Dermis blood vessel endothelial cell (primary cell): ENCODE measurements at regions not wholly inside any gene's neighbourhood (a gene's known extent, or its start where the extent isn't known, plus 50 kb on each side); places are given as distances from the start of the nearest gene placed in this dataset.
"Not testable (repeated sequence)": the region's sequence is repeated elsewhere in the genome, so short reads cannot be mapped to it uniquely, and the experiment has no call there.

ENCODE experiments used
- DNase-seq: peaks from one replicate; pipeline ENCODE4 v3.0.0; 2010

GRCh38 chr10:8825611-8826010, 771.1 kb downstream of the GATA3 start:
- no peak for DNase-seq

DNA sequence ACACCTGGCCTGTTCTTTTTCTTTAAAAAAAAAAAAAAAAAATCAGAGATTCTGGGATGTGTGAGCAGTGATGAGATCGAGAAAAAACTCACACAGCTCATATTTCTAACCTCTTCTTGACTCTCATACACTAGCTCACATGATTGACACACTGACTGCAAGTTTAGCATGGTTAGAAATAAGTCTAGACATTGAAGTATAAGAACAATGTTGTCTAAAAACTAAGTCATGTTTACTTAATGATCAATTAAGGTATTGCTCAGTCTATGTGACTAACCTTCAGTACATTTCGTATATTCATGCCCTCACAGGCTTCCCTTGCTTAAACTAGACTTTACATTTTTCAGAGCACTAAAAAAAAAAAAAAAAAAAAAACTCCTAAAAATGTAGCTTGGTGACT, 775.1 kb downstream of the GATA3 start:
- DNase-seq = no peak

DNA sequence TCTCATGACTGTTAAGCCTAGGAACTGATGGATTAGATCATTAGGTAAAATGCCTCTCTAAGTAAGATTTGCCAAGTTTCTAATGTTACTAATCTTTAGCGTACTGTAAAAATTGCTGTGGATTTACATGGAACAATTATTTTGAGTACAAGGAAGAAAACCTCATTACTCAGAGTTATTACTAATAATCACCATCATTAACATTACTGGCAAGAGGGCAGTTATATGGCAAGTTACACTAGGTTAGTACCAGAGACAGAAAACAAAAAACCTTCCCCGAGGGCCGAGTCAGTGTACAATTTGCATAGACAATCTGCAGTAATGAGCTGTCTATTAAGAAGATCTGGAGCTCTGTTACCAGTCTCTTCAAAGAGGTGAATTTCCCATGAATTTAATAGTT, 775.6 kb downstream of the GATA3 start:
- no peak for DNase-seq

GRCh38 chr10:8830876-8831275, 776.4 kb downstream of the GATA3 start:
- no peak for DNase-seq

DNA sequence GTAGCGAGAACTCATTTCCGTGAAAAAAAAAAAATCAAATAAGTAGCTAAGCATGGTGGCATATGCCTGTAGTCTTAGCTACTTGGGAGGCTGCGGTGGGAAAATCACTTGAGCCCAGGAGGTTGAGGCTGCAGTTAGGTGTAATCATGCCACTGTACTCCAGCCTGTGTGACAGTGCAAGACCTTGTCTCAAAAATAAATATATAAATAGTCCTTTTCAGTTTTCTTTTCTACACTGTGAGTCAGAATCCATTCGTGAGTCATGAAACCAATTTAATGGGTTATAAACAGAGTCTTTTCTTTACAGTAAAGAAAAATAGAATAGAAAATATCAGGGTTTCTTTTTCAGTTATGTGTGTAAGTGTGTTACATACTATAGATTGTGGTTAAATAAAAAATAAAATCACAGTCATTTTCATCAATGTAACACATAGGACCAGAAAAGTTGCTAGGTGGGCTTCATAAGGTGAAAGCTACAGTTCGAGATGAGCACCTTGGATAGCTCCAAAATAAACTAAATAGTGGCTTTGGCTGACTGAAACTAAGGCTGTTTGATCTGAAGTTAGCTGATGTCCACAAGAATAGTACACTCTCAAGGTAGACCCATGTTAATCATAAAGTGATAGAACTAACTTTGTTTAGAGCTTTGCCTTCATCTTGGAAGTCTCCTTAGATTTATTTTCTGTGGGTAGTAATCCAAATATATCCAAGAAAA, 781.1 kb downstream of the GATA3 start:
- DNase-seq = no peak

DNA sequence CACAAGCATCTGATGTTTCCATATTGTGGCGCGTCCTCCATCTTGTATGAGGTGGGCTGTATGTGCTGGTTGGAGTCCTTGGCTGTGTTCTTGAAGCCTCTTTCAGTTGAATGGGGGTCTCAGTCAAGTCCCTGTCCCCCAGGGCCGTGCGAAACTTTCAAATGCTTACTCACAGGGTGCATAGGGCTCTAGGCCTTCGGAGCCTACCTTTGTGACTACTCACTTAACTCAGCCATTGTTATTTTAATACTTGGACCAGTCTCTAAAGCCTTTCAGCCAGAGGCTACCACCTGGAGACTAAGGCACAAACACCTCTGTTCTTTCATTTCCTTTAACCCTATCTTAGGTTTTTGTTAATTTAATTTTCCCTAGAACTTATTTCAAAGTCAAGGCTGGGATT, 785.9 kb downstream of the GATA3 start:
- DNase-seq = no peak

GRCh38 chr10:8844141-8844540, 789.7 kb downstream of the GATA3 start:
- no peak for DNase-seq

GRCh38 chr10:8852546-8852945, 798.1 kb downstream of the GATA3 start:
- DNase-seq = no peak

DNA sequence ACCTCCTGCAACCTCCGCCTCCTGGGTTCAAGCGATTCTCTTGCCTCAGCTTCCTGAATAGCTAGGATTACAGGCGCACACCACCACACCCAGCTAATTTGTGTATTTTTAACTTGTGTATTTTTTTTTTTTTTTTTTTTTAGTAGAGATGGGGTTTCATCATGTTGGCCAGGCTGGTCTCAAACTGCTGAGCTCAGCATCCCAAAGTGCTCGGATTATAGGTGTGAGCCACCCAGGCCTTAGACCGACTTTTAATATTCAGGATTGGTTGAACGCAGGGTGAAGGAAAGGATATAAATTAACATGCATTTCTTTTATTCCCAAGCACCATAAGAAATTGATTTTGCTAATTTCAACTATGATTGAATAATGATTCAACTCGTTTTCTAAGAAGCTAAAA, 798.6 kb downstream of the GATA3 start:
- DNase-seq = no peak

GRCh38 chr10:8868924-8869323, 814.4 kb downstream of the GATA3 start:
- not testable (repeated sequence) for DNase-seq

DNA sequence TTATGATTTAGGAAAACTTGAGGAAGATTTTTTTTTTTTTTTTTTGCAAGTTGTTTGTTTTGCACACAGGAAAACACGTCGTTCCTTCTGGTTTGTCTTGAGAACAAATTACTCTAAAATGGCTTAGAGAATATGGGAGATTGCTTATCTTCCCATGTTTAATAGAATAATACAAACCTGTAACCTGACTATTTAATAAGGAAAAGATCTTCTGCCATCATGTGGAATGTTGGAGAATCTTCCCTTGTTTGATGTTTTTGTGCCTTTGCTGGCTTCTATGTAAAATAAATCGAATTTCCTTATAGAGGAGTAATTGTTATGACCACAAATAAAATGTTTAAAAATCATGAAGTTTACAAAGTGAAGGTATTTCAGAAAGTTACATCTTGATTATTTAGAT, 818.8 kb downstream of the GATA3 start:
- no peak for DNase-seq

GRCh38 chr10:8874268-8874667, 819.8 kb downstream of the GATA3 start:
- no peak for DNase-seq

GRCh38 chr10:8874972-8875371, 820.5 kb downstream of the GATA3 start:
- no peak for DNase-seq

DNA sequence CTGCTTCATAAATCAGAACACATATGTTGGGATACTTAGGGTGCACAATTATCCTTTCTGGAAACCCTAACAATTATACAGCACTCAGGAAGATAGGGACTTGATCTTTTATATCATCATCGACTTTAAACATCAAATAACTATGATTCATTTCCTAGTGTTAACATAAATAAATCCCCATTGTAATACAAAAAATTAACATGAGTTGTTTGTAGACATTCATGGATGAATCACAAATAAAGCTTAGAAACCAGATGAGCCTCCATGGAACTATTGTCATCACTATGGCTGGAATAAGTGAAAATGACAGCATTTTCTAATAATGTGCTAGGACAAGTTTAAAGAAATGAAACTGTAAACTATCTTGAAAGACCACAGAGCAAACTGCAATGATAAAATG, 821.7 kb downstream of the GATA3 start:
- no peak for DNase-seq

DNA sequence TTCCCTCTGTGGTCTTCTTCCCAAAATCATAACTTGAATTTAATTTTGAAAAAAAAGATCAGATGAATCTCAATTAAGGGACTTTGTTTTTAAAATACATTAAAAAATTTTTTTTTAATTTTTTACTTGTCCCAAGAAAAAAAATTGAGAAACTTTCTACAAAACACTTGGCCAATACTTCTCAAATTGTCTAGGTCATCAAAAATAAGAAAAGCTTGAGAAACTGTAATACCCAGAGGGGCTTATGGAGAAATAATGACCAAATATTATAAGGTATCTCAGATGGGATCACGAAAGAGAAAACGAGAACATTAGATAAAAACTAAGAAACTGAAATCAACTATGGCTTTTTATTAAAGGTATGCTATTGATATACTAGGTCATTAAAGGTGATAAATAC, 835.0 kb downstream of the GATA3 start:
- DNase-seq = no peak

- DNase-seq = no peak
Measured at GRCh38 chr10:8893102-8893501, 838.6 kb downstream of the GATA3 start.

DNA sequence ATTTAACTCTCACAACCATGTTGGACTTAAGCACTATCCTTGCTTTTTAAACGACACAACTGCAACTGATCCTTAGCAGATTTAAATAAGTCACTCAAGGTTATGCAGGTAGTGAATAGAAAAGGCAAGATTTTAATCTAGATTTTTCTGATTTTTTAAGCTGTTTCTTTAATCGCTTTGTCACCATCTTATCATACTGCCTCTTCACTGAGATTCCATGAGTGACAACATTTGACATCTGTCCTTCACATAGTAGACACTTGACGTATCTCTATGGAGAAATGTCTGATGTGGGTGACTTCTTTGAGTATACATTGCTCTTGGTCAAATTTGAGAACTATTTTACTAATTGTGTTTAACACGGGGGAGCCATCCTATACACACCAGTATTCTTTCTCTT, 839.7 kb downstream of the GATA3 start:
- DNase-seq = no peak

DNA sequence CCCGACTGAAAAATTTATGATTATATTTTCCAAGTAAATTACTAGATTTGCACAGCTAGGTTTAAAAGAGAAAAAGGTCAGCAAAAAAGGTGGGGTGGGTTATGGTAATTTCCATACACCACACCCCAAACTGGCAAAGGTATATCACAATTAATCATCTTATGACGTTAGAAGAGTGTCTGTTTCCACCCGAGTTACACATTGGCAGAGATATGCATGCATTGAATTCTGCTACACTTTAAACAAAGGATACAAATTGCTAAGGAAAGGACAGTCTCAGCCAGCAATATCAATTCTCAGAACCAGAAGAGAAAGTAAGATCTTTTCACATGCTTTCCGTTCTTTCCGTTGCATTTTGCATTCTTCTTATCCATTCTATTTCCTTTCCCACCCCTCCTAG, 843.3 kb downstream of the GATA3 start:
- DNase-seq = no peak

DNA sequence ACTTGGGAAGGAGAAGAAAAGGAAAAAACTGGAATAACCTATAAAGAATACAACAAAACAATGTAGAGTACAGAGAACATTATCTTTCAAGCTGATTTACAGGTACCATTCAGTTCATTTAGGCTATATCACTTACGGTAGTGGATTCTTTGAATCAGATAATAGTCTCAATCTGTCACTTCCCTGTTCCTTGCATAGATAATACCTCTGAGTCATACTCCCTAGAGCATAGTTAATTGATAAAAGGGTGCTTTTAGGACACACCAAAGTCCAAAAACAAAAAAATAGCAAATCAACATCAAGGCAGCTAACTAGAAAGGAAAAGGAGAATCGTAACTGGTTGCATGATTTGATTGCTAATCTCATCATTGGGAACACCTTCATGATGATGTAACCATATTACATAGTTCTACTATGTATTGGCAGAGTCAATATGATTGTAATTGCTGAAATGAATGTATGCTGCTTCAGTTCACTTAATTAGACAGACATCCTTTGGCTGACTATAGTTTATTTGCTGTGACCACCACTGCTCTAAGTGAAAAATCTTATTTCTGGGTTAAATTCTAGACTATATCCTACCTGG, 844.4 kb downstream of the GATA3 start:
- DNase-seq = no peak

GRCh38 chr10:8902926-8903325, 848.4 kb downstream of the GATA3 start:
- no peak for DNase-seq

DNA sequence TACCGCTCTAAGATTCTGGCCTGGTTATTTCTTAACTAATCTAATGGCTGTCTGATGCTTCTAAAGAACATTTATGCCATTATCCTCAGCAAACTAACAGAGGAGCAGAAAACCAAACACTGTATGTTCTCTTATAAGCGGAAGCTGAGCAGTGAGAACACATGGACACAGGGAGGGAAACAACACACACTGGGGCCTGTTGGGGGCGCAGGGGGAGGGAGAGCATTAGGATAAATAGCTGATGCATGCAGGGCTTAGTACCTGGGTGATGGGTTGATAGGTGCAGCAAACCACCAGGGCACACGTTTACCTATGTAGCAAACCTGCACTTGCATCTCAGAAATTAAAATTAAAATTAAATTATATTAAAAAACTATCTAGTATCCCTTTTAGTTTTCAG, 853.5 kb downstream of the GATA3 start:
- no peak for DNase-seq

- no peak for DNase-seq
Measured at GRCh38 chr10:8910314-8910713, 855.8 kb downstream of the GATA3 start.

GRCh38 chr10:8911032-8911431, 856.5 kb downstream of the GATA3 start:
- no peak for DNase-seq

DNA sequence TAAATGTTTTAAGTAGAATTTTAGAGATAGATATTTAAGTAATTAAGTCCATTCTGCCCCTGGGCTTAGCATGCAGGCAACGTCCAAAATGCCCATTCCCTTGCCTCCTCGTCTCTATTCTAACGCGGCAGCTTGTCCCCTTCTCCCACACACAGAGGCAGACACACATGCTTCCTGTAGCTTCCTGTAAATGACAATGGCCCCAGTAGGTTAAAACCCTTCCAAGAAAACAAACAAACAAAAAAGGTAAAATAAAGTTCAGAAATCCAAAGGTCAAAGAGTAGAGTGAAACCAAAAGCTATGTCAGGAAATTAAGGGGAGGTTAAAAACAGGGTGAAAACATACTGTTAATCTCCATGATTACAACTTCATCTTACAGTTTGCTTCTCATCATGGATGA, 857.6 kb downstream of the GATA3 start:
- DNase-seq = no peak

DNA sequence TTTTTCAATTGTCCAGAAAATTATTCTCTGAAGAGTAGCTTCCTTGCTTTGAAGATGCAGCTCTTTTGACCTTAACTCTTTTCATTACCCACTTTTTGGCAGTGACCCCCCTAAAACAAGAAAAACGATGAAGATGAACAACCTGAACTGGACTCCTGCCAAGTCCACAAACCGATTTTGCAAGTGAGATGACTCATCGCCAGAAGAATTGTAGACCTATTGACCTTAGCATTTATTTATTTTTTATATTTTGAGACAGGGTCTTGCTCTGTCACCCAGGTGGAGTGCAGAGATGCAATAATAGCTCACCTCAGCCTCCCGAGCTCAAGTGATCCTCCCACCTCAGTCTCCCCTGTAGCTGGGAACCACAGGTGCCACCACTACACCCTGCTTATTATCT, 859.2 kb downstream of the GATA3 start:
- no peak for DNase-seq
